ENCODE measurements at regions not wholly inside any gene's neighbourhood (a gene's known extent, or its start where the extent isn't known, plus 50 kb on each side); places are given as distances from the start of the nearest gene placed in this dataset.
"Not testable (repeated sequence)": the region's sequence is repeated elsewhere in the genome, so short reads cannot be mapped to it uniquely, and the experiment has no call there.

- no peak for DNase-seq
These were observed 578.4 kb downstream of the SLCO4C1 start for GRCh38 chr5:101717721-101718120.

- DNase-seq, result no peak
These were observed 579.1 kb downstream of the SLCO4C1 start for GRCh38 chr5:101716941-101717340.

- not testable (repeated sequence) for DNase-seq
These were observed 580.3 kb downstream of the SLCO4C1 start for GRCh38 chr5:101715790-101716189.

- DNase-seq, result no peak
These were observed 606.8 kb downstream of the SLCO4C1 start for GRCh38 chr5:101689306-101689705.

- DNase-seq, result no peak
These were observed 607.9 kb downstream of the SLCO4C1 start for GRCh38 chr5:101688156-101688555.

- no peak for DNase-seq
These were observed 608.6 kb downstream of the SLCO4C1 start for GRCh38 chr5:101687349-101687985.

GRCh38 chr5:101686536-101687157 is 609.4 kb downstream of the SLCO4C1 start:
- no peak for DNase-seq

GRCh38 chr5:101679816-101680215 is 616.3 kb downstream of the SLCO4C1 start:
- no peak for DNase-seq

- DNase-seq, result no peak
These were observed 617.4 kb downstream of the SLCO4C1 start for GRCh38 chr5:101678481-101679193.

- no peak for DNase-seq
These were observed 618.1 kb downstream of the SLCO4C1 start for GRCh38 chr5:101677961-101678360.

GRCh38 chr5:101676646-101677045 is 619.4 kb downstream of the SLCO4C1 start:
- DNase-seq, result no peak

- no peak for DNase-seq
These were observed 620.4 kb downstream of the SLCO4C1 start for GRCh38 chr5:101675510-101676219.

GRCh38 chr5:101673120-101673519 is 623.0 kb downstream of the SLCO4C1 start:
- no peak for DNase-seq

GRCh38 chr5:101664071-101664791 is 631.9 kb downstream of the SLCO4C1 start:
- DNase-seq, result no peak

GRCh38 chr5:101663543-101663942 is 632.5 kb downstream of the SLCO4C1 start:
- no peak for DNase-seq

- no peak for DNase-seq
These were observed 633.8 kb downstream of the SLCO4C1 start for GRCh38 chr5:101662263-101662662.

GRCh38 chr5:101658433-101658832 is 637.7 kb downstream of the SLCO4C1 start:
- DNase-seq, result no peak

GRCh38 chr5:101653996-101654395 is 642.1 kb downstream of the SLCO4C1 start:
- no peak for DNase-seq

GRCh38 chr5:101647861-101648260 is 648.2 kb downstream of the SLCO4C1 start:
- DNase-seq, result no peak

GRCh38 chr5:101643794-101644193 is 652.3 kb downstream of the SLCO4C1 start:
- no peak for DNase-seq

- no peak for DNase-seq
These were observed 658.5 kb downstream of the SLCO4C1 start for GRCh38 chr5:101637599-101637998.

- DNase-seq, result not testable (repeated sequence)
These were observed 668.3 kb downstream of the SLCO4C1 start for GRCh38 chr5:101627770-101628169.

- no peak for DNase-seq
These were observed 669.5 kb downstream of the SLCO4C1 start for GRCh38 chr5:101626572-101626971.

All from GF-D8 (cell line).